ENCODE measurements at regions not wholly inside any gene's neighbourhood (a gene's known extent, or its start where the extent isn't known, plus 50 kb on each side); places are given as distances from the start of the nearest gene placed in this dataset.
A peak's percentile ranks its signal among the peaks of the same experiment; 100 is the strongest.

- no peak for TF ChIP-seq POLR2A (IDR thresholded peaks at IDR 0.05; ENCODE audit: low read depth, low read length)
- FAIRE-seq (no peak), DNase-seq (ENCODE audit: insufficient read length, low spot score) (no peak)
These were observed 129.3 kb downstream of the LNPK start for GRCh38 chr2:175872721-175873120.

GRCh38 chr2:175872005-175872348, 130.1 kb downstream of the LNPK start:
- no peak for TF ChIP-seq POLR2A (IDR thresholded peaks at IDR 0.05; ENCODE audit: low read depth, low read length)
- DNase-seq (ENCODE audit: insufficient read length, low spot score) (no peak), FAIRE-seq (no peak)

- FAIRE-seq (no peak), DNase-seq (ENCODE audit: insufficient read length, low spot score) (no peak)
- TF ChIP-seq POLR2A (IDR thresholded peaks at IDR 0.05; ENCODE audit: low read depth, low read length): no peak
These were observed 130.6 kb downstream of the LNPK start for GRCh38 chr2:175871331-175872004.

- TF ChIP-seq POLR2A (IDR thresholded peaks at IDR 0.05; ENCODE audit: low read depth, low read length): no peak
- FAIRE-seq (no peak), DNase-seq (ENCODE audit: insufficient read length, low spot score) (no peak)
These were observed 136.4 kb downstream of the LNPK start for GRCh38 chr2:175865716-175866115.

- no peak for TF ChIP-seq POLR2A (IDR thresholded peaks at IDR 0.05; ENCODE audit: low read depth, low read length)
- FAIRE-seq (no peak), DNase-seq (ENCODE audit: insufficient read length, low spot score) (no peak)
These were observed 137.8 kb downstream of the LNPK start for GRCh38 chr2:175864137-175864850.

GRCh38 chr2:175861958-175862357, 140.1 kb downstream of the LNPK start:
- no peak for TF ChIP-seq POLR2A (IDR thresholded peaks at IDR 0.05; ENCODE audit: low read depth, low read length)
- no peak for DNase-seq (ENCODE audit: insufficient read length, low spot score)
- no peak for FAIRE-seq

- FAIRE-seq (peak; percentile 99), DNase-seq (ENCODE audit: insufficient read length, low spot score) (peak; percentile 42)
- no peak for TF ChIP-seq POLR2A (IDR thresholded peaks at IDR 0.05; ENCODE audit: low read depth, low read length)
These were observed 146.1 kb downstream of the LNPK start for GRCh38 chr2:175855794-175856453.

- DNase-seq (ENCODE audit: insufficient read length, low spot score) (no peak), FAIRE-seq (no peak)
- no peak for TF ChIP-seq POLR2A (IDR thresholded peaks at IDR 0.05; ENCODE audit: low read depth, low read length)
These were observed 146.8 kb downstream of the LNPK start for GRCh38 chr2:175855236-175855635.

GRCh38 chr2:175854665-175855064, 147.4 kb downstream of the LNPK start:
- DNase-seq (ENCODE audit: insufficient read length, low spot score) (no peak), FAIRE-seq (no peak)
- no peak for TF ChIP-seq POLR2A (IDR thresholded peaks at IDR 0.05; ENCODE audit: low read depth, low read length)

- FAIRE-seq (peak; percentile 15), DNase-seq (ENCODE audit: insufficient read length, low spot score) (no peak)
- no peak for TF ChIP-seq POLR2A (IDR thresholded peaks at IDR 0.05; ENCODE audit: low read depth, low read length)
These were observed 147.9 kb downstream of the LNPK start for GRCh38 chr2:175854129-175854528.

- DNase-seq (ENCODE audit: insufficient read length, low spot score) (no peak), FAIRE-seq (no peak)
- no peak for TF ChIP-seq POLR2A (IDR thresholded peaks at IDR 0.05; ENCODE audit: low read depth, low read length)
These were observed 148.5 kb downstream of the LNPK start for GRCh38 chr2:175853616-175853890.

GRCh38 chr2:175852879-175853615, 149.0 kb downstream of the LNPK start:
- no peak for FAIRE-seq
- no peak for DNase-seq (ENCODE audit: insufficient read length, low spot score)

GRCh38 chr2:175847128-175847527, 154.9 kb downstream of the LNPK start:
- TF ChIP-seq POLR2A (IDR thresholded peaks at IDR 0.05; ENCODE audit: low read depth, low read length): no peak
- DNase-seq (ENCODE audit: insufficient read length, low spot score) (no peak), FAIRE-seq (no peak)

More at GRCh38 chr2:175852879-175853615, 149.0 kb downstream of the LNPK start:
- no peak for TF ChIP-seq POLR2A (IDR thresholded peaks at IDR 0.05; ENCODE audit: low read depth, low read length)

- TF ChIP-seq POLR2A (IDR thresholded peaks at IDR 0.05; ENCODE audit: low read depth, low read length): no peak
- FAIRE-seq (peak; percentile 93), DNase-seq (ENCODE audit: insufficient read length, low spot score) (peak; percentile 6)
These were observed 157.9 kb downstream of the LNPK start for GRCh38 chr2:175844169-175844568.

Data from H54 (cell line).